GM12878 (cell line): ENCODE measurements at regions not wholly inside any gene's neighbourhood (a gene's known extent, or its start where the extent isn't known, plus 50 kb on each side); places are given as distances from the start of the nearest gene placed in this dataset.

Experiments used
- ASH2L ChIP-seq: fragments of 300-600, 200-600 bp; sonication (generic); IDR thresholded peaks from 2 replicates; pipeline ENCODE4 v1.6.1; 2017; ENCODE audit warnings: low read depth, mild to moderate bottlenecking, borderline replicate concordance
- CTCF ChIP-seq, 3 experiments: IDR thresholded peaks in 2 of 3; conservative IDR thresholded peaks in 1 of 3; 2 replicates each; pipeline ENCODE4 v1.5.1; 2011; ENCODE audit warnings: low read depth in 3 of 3, low read length in 3 of 3, mild to moderate bottlenecking in 3 of 3, control low read depth in 2 of 3, moderate library complexity in 2 of 3, inconsistent platforms in 1 of 3, mixed read lengths in 1 of 3; ENCODE audit not compliant: control insufficient read depth in 2 of 3, insufficient read depth in 1 of 3; ENCODE audit errors: extremely low read depth in 1 of 3
- EP300 ChIP-seq, 2 experiments: fragments of 150-350 bp in 1 of 2; IDR thresholded peaks; 2 replicates each; pipeline ENCODE4 v1.6.1; 2011 to 2012; ENCODE audit warnings: low read depth in 2 of 2, low read length in 2 of 2, borderline replicate concordance in 1 of 2, improper control_type of control experiment in 1 of 2, inconsistent platforms in 1 of 2; ENCODE audit not compliant: control insufficient read depth in 1 of 2
- MXI1 ChIP-seq: fragments of 150-350 bp; IDR thresholded peaks from 2 replicates; pipeline ENCODE4 v1.6.1; 2011; ENCODE audit warnings: low read depth, mild to moderate bottlenecking, inconsistent platforms, low read length, improper control_type of control experiment
- TF ChIP-seq, protein P1 (sequence below): fragments of 450-650 bp; IDR thresholded peaks from 2 replicates; pipeline ENCODE4 v1.6.1; 2017; ENCODE audit warnings: antibody characterized with exemption, mild to moderate bottlenecking, moderate library complexity

GRCh38 chr6:105537981-105538578, 135.2 kb upstream of the PREP start:
- TF ChIP-seq ASH2L = no peak
- TF ChIP-seq MXI1 = no peak
- no peak for TF ChIP-seq EP300 (IDR thresholded peaks at IDR 0.05; ENCODE audit: borderline replicate concordance in 1 of 2, control insufficient read depth in 1 of 2, low read depth in 2 of 2, low read length in 2 of 2)
- no peak for TF ChIP-seq CTCF (IDR thresholded peaks at IDR 0.05 in 2 of 3, conservative IDR thresholded peaks at IDR 0.05 in 1 of 3; ENCODE audit: control insufficient read depth in 2 of 3, extremely low read depth in 1 of 3, insufficient read depth in 1 of 3, low read depth in 3 of 3, low read length in 3 of 3)
- TF ChIP-seq, protein P1, sequence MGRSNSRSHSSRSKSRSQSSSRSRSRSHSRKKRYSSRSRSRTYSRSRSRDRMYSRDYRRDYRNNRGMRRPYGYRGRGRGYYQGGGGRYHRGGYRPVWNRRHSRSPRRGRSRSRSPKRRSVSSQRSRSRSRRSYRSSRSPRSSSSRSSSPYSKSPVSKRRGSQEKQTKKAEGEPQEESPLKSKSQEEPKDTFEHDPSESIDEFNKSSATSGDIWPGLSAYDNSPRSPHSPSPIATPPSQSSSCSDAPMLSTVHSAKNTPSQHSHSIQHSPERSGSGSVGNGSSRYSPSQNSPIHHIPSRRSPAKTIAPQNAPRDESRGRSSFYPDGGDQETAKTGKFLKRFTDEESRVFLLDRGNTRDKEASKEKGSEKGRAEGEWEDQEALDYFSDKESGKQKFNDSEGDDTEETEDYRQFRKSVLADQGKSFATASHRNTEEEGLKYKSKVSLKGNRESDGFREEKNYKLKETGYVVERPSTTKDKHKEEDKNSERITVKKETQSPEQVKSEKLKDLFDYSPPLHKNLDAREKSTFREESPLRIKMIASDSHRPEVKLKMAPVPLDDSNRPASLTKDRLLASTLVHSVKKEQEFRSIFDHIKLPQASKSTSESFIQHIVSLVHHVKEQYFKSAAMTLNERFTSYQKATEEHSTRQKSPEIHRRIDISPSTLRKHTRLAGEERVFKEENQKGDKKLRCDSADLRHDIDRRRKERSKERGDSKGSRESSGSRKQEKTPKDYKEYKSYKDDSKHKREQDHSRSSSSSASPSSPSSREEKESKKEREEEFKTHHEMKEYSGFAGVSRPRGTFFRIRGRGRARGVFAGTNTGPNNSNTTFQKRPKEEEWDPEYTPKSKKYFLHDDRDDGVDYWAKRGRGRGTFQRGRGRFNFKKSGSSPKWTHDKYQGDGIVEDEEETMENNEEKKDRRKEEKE = no peak
